ENCODE measurements at regions not wholly inside any gene's neighbourhood (a gene's known extent, or its start where the extent isn't known, plus 50 kb on each side); places are given as distances from the start of the nearest gene placed in this dataset.

GRCh38 chr12:77489331-77489970, 341.2 kb upstream of the NAV3 start:
- no peak for DNase-seq

GRCh38 chr12:77488041-77488620, 342.6 kb upstream of the NAV3 start:
- no peak for DNase-seq

DNA sequence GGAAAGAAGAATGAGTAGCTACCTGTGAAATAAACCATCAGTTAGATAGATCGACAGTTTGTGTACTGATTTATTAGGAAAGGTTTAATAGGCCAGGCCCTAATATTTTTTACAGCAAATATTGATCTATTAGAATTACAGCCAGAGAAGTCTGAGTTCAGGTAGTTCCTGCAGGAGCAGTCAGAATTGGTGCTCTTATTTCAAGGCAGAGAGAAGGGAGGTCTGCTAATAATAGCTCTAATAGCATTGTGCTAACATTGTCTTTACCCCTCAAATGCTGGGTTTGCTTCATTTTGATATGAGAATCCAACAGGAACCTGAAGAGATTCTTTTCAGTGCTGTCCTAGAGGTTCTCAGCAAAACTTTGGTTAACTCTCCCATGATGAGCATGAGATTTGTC, 343.8 kb upstream of the NAV3 start:
- no peak for DNase-seq

GRCh38 chr12:77485961-77486854, 344.5 kb upstream of the NAV3 start:
- DNase-seq, result no peak

DNA sequence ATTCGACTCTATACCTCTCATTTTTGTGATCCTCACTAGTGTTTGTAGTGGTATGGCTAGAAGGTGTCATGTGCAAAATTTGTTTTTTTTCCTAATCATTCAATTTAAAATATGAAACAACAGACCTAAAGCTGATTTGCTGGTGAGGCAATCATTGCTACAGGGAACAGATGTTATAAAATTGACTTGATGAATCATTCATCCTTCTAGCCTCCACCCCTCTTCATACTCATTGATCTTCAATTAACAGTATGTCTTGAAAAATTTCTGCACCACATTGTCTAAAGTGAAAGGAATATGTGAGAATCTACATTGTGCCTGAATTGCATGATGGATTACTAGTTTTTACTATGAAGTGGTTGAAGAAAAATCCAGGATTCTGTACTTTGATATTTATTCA, 349.0 kb upstream of the NAV3 start:
- DNase-seq, result no peak

GRCh38 chr12:77477907-77478533, 352.7 kb upstream of the NAV3 start:
- DNase-seq, result no peak

DNA sequence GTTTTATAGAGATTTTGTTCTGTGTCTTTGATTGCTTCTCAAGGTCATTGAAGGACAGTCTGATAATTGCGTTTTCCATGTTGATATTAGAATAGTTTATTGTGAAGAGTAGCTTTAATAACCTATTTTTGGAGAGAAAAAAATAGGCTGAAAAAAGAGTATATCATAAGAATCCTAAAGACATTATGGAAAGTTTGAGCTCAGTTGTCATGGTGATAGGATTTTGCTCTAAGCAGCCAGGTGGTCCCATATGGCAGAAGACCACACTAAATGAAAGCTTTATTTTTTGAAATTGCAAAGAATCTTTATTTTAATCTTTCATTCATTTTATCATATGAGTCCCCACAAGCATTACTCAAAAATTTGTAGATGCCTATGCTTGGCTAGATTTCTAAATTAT, 358.9 kb upstream of the NAV3 start:
- DNase-seq, result no peak

DNA sequence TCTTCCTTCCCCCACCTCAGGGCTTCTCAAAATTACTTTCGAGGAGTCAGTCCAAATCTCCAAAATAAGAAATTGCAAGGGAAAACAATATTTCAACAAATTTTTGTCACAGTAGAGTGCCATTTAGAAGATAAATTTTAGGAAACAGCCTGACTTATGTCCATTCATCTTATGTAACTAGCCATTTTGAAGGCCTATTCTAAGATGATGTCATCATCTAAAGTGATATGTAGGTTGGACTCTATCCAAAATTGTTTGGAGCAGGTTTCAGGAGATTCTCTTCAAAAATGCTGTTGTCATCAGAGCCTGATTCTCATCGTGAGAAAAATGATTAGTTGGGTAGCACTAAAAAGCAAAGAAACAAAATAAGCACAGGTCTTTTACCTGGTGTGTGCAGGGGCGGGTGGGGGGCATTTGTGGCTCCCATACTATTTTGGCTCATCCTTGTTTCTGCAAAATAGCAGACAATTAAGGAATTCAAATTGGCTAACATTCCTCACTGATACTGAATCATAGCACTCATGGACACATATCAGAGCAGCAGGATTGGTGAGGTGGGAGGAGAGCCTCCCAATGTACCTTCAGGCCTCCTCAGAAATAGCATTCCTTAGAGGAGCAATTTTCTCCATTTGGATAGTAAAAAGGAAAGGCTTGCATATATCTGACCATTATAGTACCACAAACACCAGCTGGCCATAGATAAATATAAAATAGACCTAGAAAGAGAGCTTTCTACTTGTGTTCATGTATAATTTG, 360.9 kb upstream of the NAV3 start:
- no peak for DNase-seq

GRCh38 chr12:77442633-77443032, 377.3 kb upstream of the E2F7 start:
- DNase-seq, result no peak

GRCh38 chr12:77439749-77440148, 374.4 kb upstream of the E2F7 start:
- DNase-seq, result no peak

DNA sequence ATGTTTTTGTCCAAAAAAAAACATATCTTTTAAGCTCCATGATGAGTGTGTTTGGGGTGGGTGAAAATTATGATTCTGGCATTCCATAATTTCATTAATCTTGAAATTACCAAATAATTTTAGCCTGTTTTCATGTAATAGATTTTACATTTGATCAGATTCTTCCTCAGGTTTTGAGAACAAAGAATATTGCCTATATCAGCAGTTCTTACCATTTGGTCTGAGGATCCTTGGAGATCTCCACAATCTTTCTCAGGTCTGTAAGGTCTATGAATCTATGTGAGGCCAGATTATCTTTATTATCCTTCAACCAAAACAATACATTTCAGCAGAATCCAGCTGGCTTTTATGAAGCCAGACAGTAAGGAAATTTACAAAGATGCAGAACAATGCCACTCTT, 373.3 kb upstream of the E2F7 start:
- DNase-seq, result no peak

- no peak for DNase-seq
These were observed 371.8 kb upstream of the E2F7 start for GRCh38 chr12:77437206-77437605.

- no peak for DNase-seq
These were observed 370.2 kb upstream of the E2F7 start for GRCh38 chr12:77435446-77436091.

GRCh38 chr12:77433799-77434198, 368.4 kb upstream of the E2F7 start:
- DNase-seq, result no peak

- DNase-seq, result no peak
These were observed 364.1 kb upstream of the E2F7 start for GRCh38 chr12:77429426-77429825.

DNA sequence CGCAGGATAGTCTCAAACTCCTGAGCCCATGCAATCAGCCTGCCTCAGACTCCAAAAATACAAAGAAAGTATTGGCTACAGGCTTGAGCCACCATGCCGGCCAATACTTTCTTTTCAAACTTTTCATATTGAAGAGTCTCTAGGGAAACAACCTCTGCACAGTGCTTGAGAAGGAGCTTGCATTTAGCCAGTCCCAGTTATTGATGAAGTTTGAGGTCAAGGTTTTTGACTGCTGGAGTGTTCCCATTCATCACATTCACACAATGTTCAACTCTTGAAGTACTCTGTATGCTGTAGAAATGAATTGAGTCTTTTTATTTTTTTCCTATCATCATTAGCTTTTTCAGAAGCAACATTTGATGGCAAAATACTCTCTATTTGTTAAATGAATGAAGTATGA, 355.8 kb upstream of the E2F7 start:
- DNase-seq, result no peak

GRCh38 chr12:77409551-77409950, 344.2 kb upstream of the E2F7 start:
- DNase-seq, result no peak

GRCh38 chr12:77407931-77408330, 342.6 kb upstream of the E2F7 start:
- DNase-seq, result no peak

DNA sequence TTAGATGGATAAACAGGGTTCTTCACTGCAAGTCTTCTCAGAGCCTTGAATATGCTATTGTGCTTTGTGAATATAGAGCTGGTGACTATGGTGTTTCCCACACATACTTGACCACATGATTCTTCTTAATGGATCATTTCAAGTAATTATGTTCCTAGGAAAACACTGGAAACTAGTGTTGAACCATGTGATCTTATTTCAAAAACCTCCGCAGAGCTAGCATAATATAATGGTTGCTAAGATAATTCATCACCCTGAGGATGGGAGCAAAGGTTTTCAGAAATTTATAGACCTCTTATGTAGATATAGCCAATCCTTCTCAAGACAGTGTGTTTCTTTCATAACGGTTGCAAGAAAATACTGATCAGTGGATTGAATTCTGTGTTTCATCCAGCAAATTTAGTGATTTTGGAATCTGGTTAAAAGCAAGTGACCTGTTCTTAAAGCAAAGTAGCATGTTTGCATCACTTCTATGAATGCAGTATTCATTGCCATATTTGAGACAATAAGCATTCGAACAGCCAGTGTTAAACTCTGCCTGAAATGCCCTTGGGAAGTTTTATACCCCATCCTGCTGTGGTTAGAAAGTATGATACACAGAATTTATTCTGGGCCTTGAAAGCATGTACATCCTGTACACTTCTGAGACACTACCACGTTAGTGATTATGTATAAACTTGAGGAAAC, 341.0 kb upstream of the E2F7 start:
- no peak for DNase-seq

DNA sequence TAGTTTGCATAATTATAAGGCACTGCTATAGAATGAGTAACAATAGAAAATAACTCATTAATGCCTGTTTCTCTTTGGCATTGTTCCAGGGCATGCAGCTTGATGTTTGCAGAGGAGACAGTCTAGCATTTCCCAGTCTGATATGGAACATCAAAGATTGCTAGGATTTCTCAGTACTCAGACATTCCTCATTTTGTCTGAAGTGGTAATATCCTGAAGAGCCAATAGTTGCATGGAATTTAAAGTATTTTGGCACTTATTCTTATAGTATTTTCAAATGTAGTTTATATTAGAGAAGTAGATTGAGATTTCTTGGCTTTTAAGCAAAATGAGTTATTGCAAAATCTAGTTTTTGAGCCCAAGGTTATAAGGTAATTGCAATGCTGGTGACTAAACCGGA, 337.3 kb upstream of the E2F7 start:
- no peak for DNase-seq

GRCh38 chr12:77401770-77402081, 336.4 kb upstream of the E2F7 start:
- DNase-seq, result no peak
